Colonic mucosa (tissue), 4 donors: ENCODE measurements at regions not wholly inside any gene's neighbourhood (a gene's known extent, or its start where the extent isn't known, plus 50 kb on each side); places are given as distances from the start of the nearest gene placed in this dataset.

Experiments used
- DNase-seq: peaks from one replicate; pipeline ENCODE4 v3.0.0-alpha.2; 2020
- H3K27ac ChIP-seq: fragments of 200-600 bp; one replicate; pipeline ENCODE4 v1.8.0; 2021
- H3K27me3 ChIP-seq: fragments of 200-600 bp; one replicate; pipeline ENCODE4 v1.8.0; 2021
- H3K36me3 ChIP-seq: fragments of 200-600 bp; one replicate; pipeline ENCODE4 v1.8.0; 2021
- H3K4me1 ChIP-seq: fragments of 200-600 bp; one replicate; pipeline ENCODE4 v1.8.0; 2021; ENCODE audit warnings: mild to moderate bottlenecking
- H3K4me3 ChIP-seq: fragments of 200-600 bp; one replicate; pipeline ENCODE4 v1.8.0; 2021
- H3K9ac ChIP-seq, 2 donors: one replicate each; pipeline ENCODE4 v1.7.0; 2013; ENCODE audit warnings: control low read depth in 2 of 2, low read depth in 2 of 2, low read length in 2 of 2
- H3K9me3 ChIP-seq: fragments of 200-600 bp; one replicate; pipeline ENCODE4 v1.8.0; 2021
- CTCF ChIP-seq: fragments of 200-600 bp; IDR thresholded peaks from one replicate; pipeline ENCODE4 v1.8.0; 2022; ENCODE audit warnings: antibody characterized with exemption, mild to moderate bottlenecking
- intact Hi-C: fragments of 100-400 bp; cut with DNase I; formaldehyde crosslinking; loops from one replicate; pipeline ENCODE4 v1.14.1; 2022
- donor health status: healthy.
- donor health status: DM: no; HTN: no; CAD: no.
- donor health status: DM: no; HTN: no; CAD: no.

GRCh38 chr4:173748353-173748752, 218.3 kb upstream of the HAND2 start:
- intact Hi-C loops = loop anchor here (5.0 kb wide), 1 partner anchor 241 kb away; no protein-coding TSS in a partner anchor
- no peaks in the 10 kb centered on the region for H3K27me3 ChIP-seq
- DNase-seq = no peak

GRCh38 chr4:173747537-173748257, 217.7 kb upstream of the HAND2 start:
- H3K27me3 ChIP-seq = no peaks in the 10 kb centered on the region
- no peak overlapping the region for H3K27ac ChIP-seq
- no peak for TF ChIP-seq CTCF
- no peak overlapping the region for H3K4me3 ChIP-seq
- no peaks in the 10 kb centered on the region for H3K36me3 ChIP-seq
- no peak overlapping the region for H3K9ac ChIP-seq
- DNase-seq = no peak
- no peaks in the 10 kb centered on the region for H3K4me1 ChIP-seq
- no peaks in the 10 kb centered on the region for H3K9me3 ChIP-seq
- intact Hi-C loops = loop anchor here (5.0 kb wide), 1 partner anchor 240 kb away; no protein-coding TSS in a partner anchor

More at GRCh38 chr4:173748353-173748752, 218.3 kb upstream of the HAND2 start:
- no peak overlapping the region for H3K4me3 ChIP-seq
- no peak overlapping the region for H3K9ac ChIP-seq
- no peak overlapping the region for H3K27ac ChIP-seq
- TF ChIP-seq CTCF = no peak
- H3K4me1 ChIP-seq = no peaks in the 10 kb centered on the region
- no peaks in the 10 kb centered on the region for H3K9me3 ChIP-seq
- H3K36me3 ChIP-seq = no peaks in the 10 kb centered on the region

GRCh38 chr4:173746424-173746823, 216.4 kb upstream of the HAND2 start:
- DNase-seq = no peak
- intact Hi-C loops = loop anchor here (5.0 kb wide), 1 partner anchor 239 kb away; no protein-coding TSS in a partner anchor
- no peak overlapping the region for H3K27ac ChIP-seq

GRCh38 chr4:173745765-173746164, 215.7 kb upstream of the HAND2 start:
- Histone ChIP-seq H3K4me3 (no peak overlapping the region), H3K36me3 (no peaks in the 10 kb centered on the region), H3K4me1 (no peaks in the 10 kb centered on the region), H3K9me3 (no peaks in the 10 kb centered on the region), H3K27ac (no peak overlapping the region), H3K27me3 (no peaks in the 10 kb centered on the region), H3K9ac (no peak overlapping the region)
- intact Hi-C loops = loop anchor here (5.0 kb wide), 1 partner anchor 238 kb away; no protein-coding TSS in a partner anchor
- TF ChIP-seq CTCF = no peak
- DNase-seq = no peak

More at GRCh38 chr4:173746424-173746823, 216.4 kb upstream of the HAND2 start:
- no peak for TF ChIP-seq CTCF
- no peaks in the 10 kb centered on the region for H3K9me3 ChIP-seq
- H3K4me3 ChIP-seq = no peak overlapping the region
- H3K27me3 ChIP-seq = no peaks in the 10 kb centered on the region
- H3K9ac ChIP-seq = no peak overlapping the region
- no peaks in the 10 kb centered on the region for H3K36me3 ChIP-seq
- H3K4me1 ChIP-seq = no peaks in the 10 kb centered on the region

- no peak overlapping the region for H3K9ac ChIP-seq
- TF ChIP-seq CTCF = no peak
- no peak overlapping the region for H3K4me3 ChIP-seq
- no peaks in the 10 kb centered on the region for H3K27me3 ChIP-seq
- no peak overlapping the region for H3K27ac ChIP-seq
- H3K36me3 ChIP-seq = no peaks in the 10 kb centered on the region
- intact Hi-C loops = no loop called here
- H3K4me1 ChIP-seq = no peaks in the 10 kb centered on the region
- H3K9me3 ChIP-seq = no peaks in the 10 kb centered on the region
- no peak for DNase-seq
These were observed 206.8 kb upstream of the HAND2 start for GRCh38 chr4:173736840-173737239.
